KMS-11 (cell line): ENCODE measurements at regions not wholly inside any gene's neighbourhood (a gene's known extent, or its start where the extent isn't known, plus 50 kb on each side); places are given as distances from the start of the nearest gene placed in this dataset.

Experiments used
- H2AFZ ChIP-seq: fragments of 200-600 bp; sonication (generic); 2 replicates; pipeline ENCODE4 v1.6.1; 2016; ENCODE audit warnings: antibody characterized with exemption, mixed run types, low read depth
- H3K27ac ChIP-seq: fragments of 200-600 bp; sonication (generic); 2 replicates; pipeline ENCODE4 v1.6.1; 2016; ENCODE audit warnings: mild to moderate bottlenecking, mixed run types
- H3K27me3 ChIP-seq: fragments of 200-600 bp; sonication (generic); 2 replicates; pipeline ENCODE4 v1.6.1; 2017; ENCODE audit warnings: mild to moderate bottlenecking, low read depth, mixed run types, moderate library complexity; ENCODE audit not compliant: insufficient read depth
- H3K36me3 ChIP-seq: fragments of 200-600 bp; sonication (generic); 2 replicates; pipeline ENCODE4 v1.6.1; 2017; ENCODE audit warnings: mild to moderate bottlenecking, mixed run types; ENCODE audit not compliant: insufficient read depth
- H3K4me1 ChIP-seq: fragments of 200-600 bp; sonication (generic); 2 replicates; pipeline ENCODE4 v1.6.1; 2016; ENCODE audit warnings: mild to moderate bottlenecking, low read depth, mixed run types; ENCODE audit not compliant: poor library complexity, severe bottlenecking
- H3K4me2 ChIP-seq: fragments of 200-600 bp; sonication (generic); 2 replicates; pipeline ENCODE4 v1.7.0; 2016; ENCODE audit warnings: mild to moderate bottlenecking, mixed run types
- H3K4me3 ChIP-seq: fragments of 200-600 bp; sonication (generic); IDR thresholded peaks from 2 replicates; pipeline ENCODE4 v1.6.1; 2017; ENCODE audit warnings: low read depth, low read length, mixed read lengths; ENCODE audit not compliant: insufficient read depth
- H3K79me2 ChIP-seq: fragments of 200-600 bp; sonication (generic); 2 replicates; pipeline ENCODE4 v1.6.1; 2016; ENCODE audit warnings: low read depth, mixed run types; ENCODE audit not compliant: insufficient read depth
- H3K9ac ChIP-seq: fragments of 200-600 bp; sonication (generic); 2 replicates; pipeline ENCODE4 v1.6.1; 2016; ENCODE audit warnings: mild to moderate bottlenecking, mixed run types
- H4K20me1 ChIP-seq: fragments of 200-600 bp; sonication (generic); 2 replicates; pipeline ENCODE4 v1.6.1; 2016; ENCODE audit warnings: mild to moderate bottlenecking, mixed run types; ENCODE audit not compliant: insufficient read depth
- TF ChIP-seq, protein P1 (sequence below): fragments of 200-600 bp; sonication (generic); conservative IDR thresholded peaks from 2 replicates; pipeline ENCODE4 v1.6.1; 2017; ENCODE audit warnings: low read depth, mild to moderate bottlenecking, antibody characterized with exemption, low read length, moderate library complexity, mixed read lengths

DNA sequence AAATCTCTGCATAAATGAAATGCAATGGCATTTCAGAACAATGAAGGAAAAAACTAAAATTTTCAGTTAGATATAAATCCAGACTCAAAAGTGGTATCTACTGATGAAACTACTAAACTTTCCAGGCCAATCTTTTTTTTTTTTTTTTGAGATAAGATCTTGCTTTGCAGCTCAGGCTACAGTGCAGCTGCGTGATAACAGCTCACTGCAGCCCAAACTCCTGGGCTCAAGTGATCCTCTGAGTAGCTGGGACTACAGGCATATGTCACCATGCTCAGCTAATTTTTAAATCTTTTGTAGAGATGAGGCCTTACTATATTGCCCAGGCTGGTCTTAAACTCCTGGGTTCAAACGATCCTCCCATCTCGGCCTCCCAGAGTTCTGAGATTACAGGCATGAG lies 1228.2 kb upstream of the ADGRL3 start:
- no peak overlapping the region for H3K27ac ChIP-seq
- H3K36me3 ChIP-seq = no peaks in the 10 kb centered on the region
- H4K20me1 ChIP-seq = no peaks in the 10 kb centered on the region
- H3K9ac ChIP-seq = no peak overlapping the region
- H3K27me3 ChIP-seq = no peaks in the 10 kb centered on the region
- TF ChIP-seq, protein P1, sequence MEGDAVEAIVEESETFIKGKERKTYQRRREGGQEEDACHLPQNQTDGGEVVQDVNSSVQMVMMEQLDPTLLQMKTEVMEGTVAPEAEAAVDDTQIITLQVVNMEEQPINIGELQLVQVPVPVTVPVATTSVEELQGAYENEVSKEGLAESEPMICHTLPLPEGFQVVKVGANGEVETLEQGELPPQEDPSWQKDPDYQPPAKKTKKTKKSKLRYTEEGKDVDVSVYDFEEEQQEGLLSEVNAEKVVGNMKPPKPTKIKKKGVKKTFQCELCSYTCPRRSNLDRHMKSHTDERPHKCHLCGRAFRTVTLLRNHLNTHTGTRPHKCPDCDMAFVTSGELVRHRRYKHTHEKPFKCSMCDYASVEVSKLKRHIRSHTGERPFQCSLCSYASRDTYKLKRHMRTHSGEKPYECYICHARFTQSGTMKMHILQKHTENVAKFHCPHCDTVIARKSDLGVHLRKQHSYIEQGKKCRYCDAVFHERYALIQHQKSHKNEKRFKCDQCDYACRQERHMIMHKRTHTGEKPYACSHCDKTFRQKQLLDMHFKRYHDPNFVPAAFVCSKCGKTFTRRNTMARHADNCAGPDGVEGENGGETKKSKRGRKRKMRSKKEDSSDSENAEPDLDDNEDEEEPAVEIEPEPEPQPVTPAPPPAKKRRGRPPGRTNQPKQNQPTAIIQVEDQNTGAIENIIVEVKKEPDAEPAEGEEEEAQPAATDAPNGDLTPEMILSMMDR = no peak
- H3K4me1 ChIP-seq = no peaks in the 10 kb centered on the region
- no peak overlapping the region for H3K4me2 ChIP-seq
- H2AFZ ChIP-seq = no peak overlapping the region
- H3K79me2 ChIP-seq = no peaks in the 10 kb centered on the region
- H3K4me3 ChIP-seq = no peak overlapping the region

GRCh38 chr4:59973492-59973891 lies 1226.6 kb upstream of the ADGRL3 start:
- no peak overlapping the region for H2AFZ ChIP-seq
- TF ChIP-seq, protein P1 = no peak
- no peak overlapping the region for H3K4me2 ChIP-seq
- no peaks in the 10 kb centered on the region for H3K79me2 ChIP-seq
- no peaks in the 10 kb centered on the region for H3K27me3 ChIP-seq
- H3K36me3 ChIP-seq = no peaks in the 10 kb centered on the region
- H4K20me1 ChIP-seq = no peaks in the 10 kb centered on the region
- H3K4me3 ChIP-seq = no peak overlapping the region
- no peak overlapping the region for H3K27ac ChIP-seq
- no peak overlapping the region for H3K9ac ChIP-seq
- no peaks in the 10 kb centered on the region for H3K4me1 ChIP-seq

- no peak overlapping the region for H3K27ac ChIP-seq
Measured at GRCh38 chr4:59979061-59979460, 1221.1 kb upstream of the ADGRL3 start.

GRCh38 chr4:59983852-59984251 lies 1216.3 kb upstream of the ADGRL3 start:
- TF ChIP-seq, protein P1 = no peak
- no peak overlapping the region for H3K9ac ChIP-seq
- no peak overlapping the region for H3K4me2 ChIP-seq
- no peaks in the 10 kb centered on the region for H3K36me3 ChIP-seq
- no peaks in the 10 kb centered on the region for H4K20me1 ChIP-seq
- no peaks in the 10 kb centered on the region for H3K79me2 ChIP-seq
- no peak overlapping the region for H3K4me3 ChIP-seq
- H3K4me1 ChIP-seq = no peaks in the 10 kb centered on the region
- no peak overlapping the region for H2AFZ ChIP-seq
- no peaks in the 10 kb centered on the region for H3K27me3 ChIP-seq
- H3K27ac ChIP-seq = no peak overlapping the region

More at GRCh38 chr4:59979061-59979460, 1221.1 kb upstream of the ADGRL3 start:
- Histone ChIP-seq H3K27me3 (no peaks in the 10 kb centered on the region), H3K36me3 (no peaks in the 10 kb centered on the region), H4K20me1 (no peaks in the 10 kb centered on the region), H3K4me2 (no peak overlapping the region), H3K79me2 (no peaks in the 10 kb centered on the region), H3K4me3 (no peak overlapping the region), H3K9ac (no peak overlapping the region), H3K4me1 (no peaks in the 10 kb centered on the region), H2AFZ (no peak overlapping the region)
- TF ChIP-seq, protein P1 = no peak

- H3K79me2 ChIP-seq = no peaks in the 10 kb centered on the region
- H3K36me3 ChIP-seq = no peaks in the 10 kb centered on the region
- no peaks in the 10 kb centered on the region for H3K27me3 ChIP-seq
- no peak overlapping the region for H3K27ac ChIP-seq
- H3K4me2 ChIP-seq = no peak overlapping the region
- H4K20me1 ChIP-seq = no peaks in the 10 kb centered on the region
- no peak overlapping the region for H2AFZ ChIP-seq
- H3K9ac ChIP-seq = no peak overlapping the region
- H3K4me1 ChIP-seq = no peaks in the 10 kb centered on the region
- TF ChIP-seq, protein P1 = no peak
- H3K4me3 ChIP-seq = no peak overlapping the region
Measured at GRCh38 chr4:59987289-59987688, 1212.8 kb upstream of the ADGRL3 start.
